Chondrocyte (in vitro differentiated cells): ENCODE measurements at regions not wholly inside any gene's neighbourhood (a gene's known extent, or its start where the extent isn't known, plus 50 kb on each side); places are given as distances from the start of the nearest gene placed in this dataset.

Experiments
- DNase-seq: peaks from one replicate; pipeline ENCODE4 v3.0.0; 2021; ENCODE audit warnings: mixed read lengths, low spot score
- H3K27ac Mint-ChIP-seq: one replicate; pipeline ENCODE4 v1.8.0; 2021; ENCODE audit warnings: mild to moderate bottlenecking, moderate library complexity, mixed read lengths; ENCODE audit not compliant: unreplicated experiment
- H3K27me3 Mint-ChIP-seq: 2 replicates; pipeline ENCODE4 v1.8.0; 2021; ENCODE audit warnings: low read depth, mixed read lengths
- H3K36me3 Mint-ChIP-seq: 2 replicates; pipeline ENCODE4 v1.8.0; 2021; ENCODE audit warnings: low read depth, mixed read lengths
- H3K4me1 Mint-ChIP-seq: 2 replicates; pipeline ENCODE4 v1.8.0; 2021; ENCODE audit warnings: low read depth, mild to moderate bottlenecking, mixed read lengths
- H3K4me3 Mint-ChIP-seq: one replicate; pipeline ENCODE4 v1.8.0; 2021; ENCODE audit warnings: mild to moderate bottlenecking, moderate library complexity, mixed read lengths; ENCODE audit not compliant: unreplicated experiment
- H3K9me3 Mint-ChIP-seq: 2 replicates; pipeline ENCODE4 v1.8.0; 2021; ENCODE audit warnings: low read depth, mixed read lengths
- TF ChIP-seq, protein P1 (sequence below): fragments of 200-600 bp; sonication (generic); IDR thresholded peaks from 2 replicates; pipeline ENCODE4 v1.5.0; 2021; ENCODE audit warnings: antibody characterized with exemption, mild to moderate bottlenecking, moderate library complexity

DNA sequence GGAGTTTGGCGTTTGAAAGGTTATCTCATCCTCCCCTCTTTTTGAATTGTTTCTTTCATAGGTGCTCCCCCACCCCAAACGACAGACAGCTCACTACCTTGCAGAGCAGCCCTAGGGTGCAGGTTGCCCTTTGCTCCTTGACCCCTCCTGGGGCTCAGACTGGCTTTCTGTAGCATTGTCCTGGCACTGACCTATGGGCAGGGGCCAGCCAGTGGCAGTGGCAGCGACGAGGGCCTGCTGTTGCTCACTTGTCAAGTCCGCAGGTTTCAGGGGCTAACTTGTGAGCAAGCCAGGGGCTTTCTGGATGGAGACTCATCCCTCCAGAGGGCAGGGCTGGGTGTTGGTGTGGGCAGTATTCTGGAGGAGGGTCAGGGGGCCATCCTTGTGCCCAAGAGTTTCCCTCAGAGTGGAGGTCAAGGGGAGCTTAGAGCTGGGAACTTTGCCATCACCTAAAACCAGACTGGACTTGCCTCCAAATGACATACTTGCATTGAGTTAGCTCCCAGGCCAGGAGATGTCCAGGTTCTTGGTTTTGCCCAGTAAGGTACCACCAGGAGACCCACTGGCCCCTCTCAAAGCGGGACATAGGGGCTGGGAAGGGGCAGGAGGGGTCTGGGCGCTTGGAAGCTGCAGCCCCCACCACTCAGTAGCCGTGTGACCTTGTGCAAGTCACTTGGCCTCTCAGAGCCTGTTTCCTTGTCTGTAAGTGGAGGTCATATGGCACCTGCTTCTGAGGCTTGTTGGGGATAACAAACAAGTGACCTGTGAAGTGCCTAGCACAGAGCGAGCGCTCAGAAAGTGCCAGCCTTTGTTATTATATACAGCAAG, 53.5 kb upstream of the CDKN2AIPNL start:
- TF ChIP-seq, protein P1, sequence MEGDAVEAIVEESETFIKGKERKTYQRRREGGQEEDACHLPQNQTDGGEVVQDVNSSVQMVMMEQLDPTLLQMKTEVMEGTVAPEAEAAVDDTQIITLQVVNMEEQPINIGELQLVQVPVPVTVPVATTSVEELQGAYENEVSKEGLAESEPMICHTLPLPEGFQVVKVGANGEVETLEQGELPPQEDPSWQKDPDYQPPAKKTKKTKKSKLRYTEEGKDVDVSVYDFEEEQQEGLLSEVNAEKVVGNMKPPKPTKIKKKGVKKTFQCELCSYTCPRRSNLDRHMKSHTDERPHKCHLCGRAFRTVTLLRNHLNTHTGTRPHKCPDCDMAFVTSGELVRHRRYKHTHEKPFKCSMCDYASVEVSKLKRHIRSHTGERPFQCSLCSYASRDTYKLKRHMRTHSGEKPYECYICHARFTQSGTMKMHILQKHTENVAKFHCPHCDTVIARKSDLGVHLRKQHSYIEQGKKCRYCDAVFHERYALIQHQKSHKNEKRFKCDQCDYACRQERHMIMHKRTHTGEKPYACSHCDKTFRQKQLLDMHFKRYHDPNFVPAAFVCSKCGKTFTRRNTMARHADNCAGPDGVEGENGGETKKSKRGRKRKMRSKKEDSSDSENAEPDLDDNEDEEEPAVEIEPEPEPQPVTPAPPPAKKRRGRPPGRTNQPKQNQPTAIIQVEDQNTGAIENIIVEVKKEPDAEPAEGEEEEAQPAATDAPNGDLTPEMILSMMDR = no peak
- H3K27ac Mint-ChIP-seq = peak overlapping the region; percentile 97
- H3K4me1 Mint-ChIP-seq = peaks cover 43% of the 10 kb centered on the region
- no peaks in the 10 kb centered on the region for H3K9me3 Mint-ChIP-seq
- H3K4me3 Mint-ChIP-seq = peak overlapping the region; percentile 69
- peaks cover 1% of the 10 kb centered on the region for H3K36me3 Mint-ChIP-seq
- H3K27me3 Mint-ChIP-seq = no peaks in the 10 kb centered on the region
- DNase-seq = peak; percentile 68

DNA sequence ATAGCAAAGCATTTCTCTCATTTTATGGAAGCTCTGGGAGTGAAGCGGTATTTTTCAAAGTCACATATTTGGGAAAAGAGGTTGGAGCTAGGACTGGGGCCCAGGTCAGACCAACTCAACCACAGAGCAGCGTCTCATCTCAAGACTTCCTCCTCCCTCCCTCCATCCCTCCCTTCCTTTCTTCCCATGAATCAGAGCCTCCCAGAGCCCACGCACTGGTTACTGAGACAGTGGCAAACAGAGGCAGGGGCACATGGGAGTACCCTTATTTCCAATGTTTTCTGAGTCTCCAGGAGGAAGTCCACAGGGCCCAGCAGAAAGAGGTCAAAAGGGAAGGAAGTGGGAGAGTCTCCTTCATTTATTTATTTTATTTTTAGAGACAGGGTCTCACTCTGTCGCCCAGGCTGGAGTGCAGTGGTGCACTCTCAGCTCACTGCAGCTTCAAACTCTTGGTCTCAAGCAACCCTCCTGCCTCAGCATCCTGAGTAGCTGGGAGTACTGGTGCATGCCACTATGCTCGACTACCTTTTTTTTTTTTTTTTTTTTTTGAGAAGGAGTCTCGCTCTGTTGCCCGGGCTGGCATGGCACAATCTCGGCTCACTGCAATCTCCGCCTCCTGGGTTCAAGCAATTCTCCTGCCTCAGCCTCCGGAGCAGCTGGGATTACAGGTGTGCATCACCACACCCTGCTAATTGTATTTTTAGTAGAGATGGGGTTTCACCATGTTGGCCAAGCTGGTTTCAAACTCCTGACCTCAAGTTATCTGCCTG, 52.5 kb upstream of the CDKN2AIPNL start:
- Mint-ChIP-seq H3K4me3 (no peak overlapping the region), H3K27ac (peak overlapping the region; percentile 81), H3K36me3 (peaks cover 1% of the 10 kb centered on the region), H3K27me3 (no peaks in the 10 kb centered on the region), H3K4me1 (peaks cover 46% of the 10 kb centered on the region), H3K9me3 (no peaks in the 10 kb centered on the region)
- DNase-seq = peak; percentile 14
- TF ChIP-seq, protein P1 = no peak

DNA sequence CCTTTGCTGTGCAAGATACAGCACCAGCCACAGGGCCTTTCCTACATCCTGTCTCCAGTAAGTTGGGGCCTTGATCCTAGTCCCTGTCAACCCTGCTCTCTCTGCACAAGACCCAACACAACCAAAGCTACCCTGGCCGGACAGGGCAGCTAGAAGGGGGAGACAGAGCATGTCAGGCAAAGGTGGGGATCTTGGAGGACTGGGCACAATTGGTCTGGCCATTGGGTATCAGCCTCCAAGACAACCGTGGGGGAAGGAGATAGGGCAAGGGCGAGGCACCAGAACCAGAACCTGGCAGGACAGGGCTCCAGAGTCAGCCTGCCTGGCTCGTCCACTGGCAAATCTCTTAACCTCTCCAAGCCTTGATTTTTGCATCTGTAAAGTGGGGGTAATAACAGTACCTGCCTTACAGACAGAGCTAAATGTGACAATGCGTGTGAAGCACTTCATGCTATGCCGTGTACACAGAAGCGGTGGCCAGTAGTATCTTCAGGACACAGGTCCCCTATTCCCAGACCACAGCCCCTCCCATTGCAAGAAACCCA, 51.6 kb upstream of the CDKN2AIPNL start:
- Mint-ChIP-seq H3K4me3 (no peak overlapping the region), H3K36me3 (peaks cover 1% of the 10 kb centered on the region)

DNA sequence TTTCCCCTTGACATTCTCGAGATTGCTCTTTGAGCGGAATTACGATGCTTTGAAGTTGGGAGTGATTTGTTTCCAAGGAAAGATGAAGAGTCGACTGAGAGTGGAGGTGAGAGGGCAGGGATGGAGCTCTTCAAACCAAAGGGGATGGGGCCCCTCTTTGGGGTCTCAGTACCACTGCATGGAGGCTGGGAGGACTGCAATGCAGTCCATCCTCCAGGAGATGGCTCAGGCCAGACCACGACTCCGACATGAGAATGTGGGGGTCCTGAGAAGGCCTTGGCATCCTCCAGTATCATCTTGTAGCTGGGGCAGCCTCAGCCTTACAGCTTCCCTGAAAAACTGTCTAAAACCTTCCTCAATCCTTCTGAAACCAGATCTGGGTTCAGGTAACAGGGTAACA, 51.1 kb upstream of the CDKN2AIPNL start:
- DNase-seq = peak; percentile 49
- H3K4me1 Mint-ChIP-seq = peaks cover 53% of the 10 kb centered on the region
- no peaks in the 10 kb centered on the region for H3K9me3 Mint-ChIP-seq
- peaks cover 1% of the 10 kb centered on the region for H3K36me3 Mint-ChIP-seq
- no peaks in the 10 kb centered on the region for H3K27me3 Mint-ChIP-seq
- no peak overlapping the region for H3K27ac Mint-ChIP-seq
- TF ChIP-seq, protein P1 = no peak
- no peak overlapping the region for H3K4me3 Mint-ChIP-seq

More for the DNA sequence above, 51.6 kb upstream of the CDKN2AIPNL start:
- TF ChIP-seq, protein P1 = no peak
- peak; percentile 49 for DNase-seq
- H3K9me3 Mint-ChIP-seq = no peaks in the 10 kb centered on the region
- H3K27ac Mint-ChIP-seq = no peak overlapping the region
- H3K4me1 Mint-ChIP-seq = peaks cover 50% of the 10 kb centered on the region
- H3K27me3 Mint-ChIP-seq = no peaks in the 10 kb centered on the region

DNA sequence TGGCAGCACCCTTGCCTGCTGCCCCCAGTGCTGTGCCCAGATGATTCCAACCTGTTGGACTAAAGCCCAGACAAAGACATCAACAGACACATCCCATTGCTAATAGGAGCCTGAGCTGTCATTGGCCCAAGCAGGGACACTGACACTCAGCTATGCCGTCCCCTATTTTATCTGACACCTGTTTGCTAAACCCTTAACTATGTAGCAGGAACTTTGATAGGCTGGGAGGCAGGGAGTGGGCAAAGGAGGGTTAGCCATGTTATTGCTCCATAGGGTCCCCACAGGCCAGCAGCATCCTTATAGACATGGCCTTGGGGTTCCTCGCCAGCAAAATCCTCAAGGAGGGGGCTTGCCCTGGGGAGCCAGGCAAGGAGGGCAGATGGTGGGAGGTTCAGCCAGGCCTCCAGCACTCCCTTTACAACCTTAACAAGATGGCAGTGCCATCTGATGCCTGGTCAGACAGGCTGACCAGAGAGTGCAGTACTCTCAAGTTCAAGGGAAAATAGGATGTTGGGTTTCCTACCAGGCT, 50.4 kb upstream of the CDKN2AIPNL start:
- Mint-ChIP-seq H3K27me3 (no peaks in the 10 kb centered on the region), H3K36me3 (peaks cover 1% of the 10 kb centered on the region), H3K4me1 (peaks cover 51% of the 10 kb centered on the region), H3K9me3 (no peaks in the 10 kb centered on the region), H3K27ac (no peak overlapping the region), H3K4me3 (no peak overlapping the region)
- DNase-seq = peak; percentile 36
- TF ChIP-seq, protein P1 = no peak
